Psoas muscle (tissue), 7 donors: ENCODE measurements at regions not wholly inside any gene's neighbourhood (a gene's known extent, or its start where the extent isn't known, plus 50 kb on each side); places are given as distances from the start of the nearest gene placed in this dataset.

Source experiments
- ATAC-seq, 4 donors: fragments of 200-7000 bp; cut with Tn5 transposase; one replicate each; pipeline ENCODE4 v1.9.1; 2020; ENCODE audit warnings: moderate library complexity in 3 of 4, mild to moderate bottlenecking in 2 of 4
- DNase-seq, 2 donors: peaks; one replicate each; pipeline ENCODE4 v3.0.0-alpha.2; 2020
- H3K27ac ChIP-seq: fragments of 200-600 bp; one replicate; pipeline ENCODE4 v1.8.0; 2022
- H3K27me3 ChIP-seq, 3 donors: fragments of 200-600 bp in 1 of 3; one replicate each; pipeline versions ENCODE4 v1.6.1 to v1.8.0; 2013 to 2022; ENCODE audit warnings: low read length in 2 of 3, mild to moderate bottlenecking in 2 of 3, moderate library complexity in 1 of 3; ENCODE audit not compliant: insufficient read depth in 3 of 3
- H3K36me3 ChIP-seq, 2 donors: fragments of 200-600 bp in 1 of 2; one replicate each; pipeline versions ENCODE4 v1.6.1 to v1.8.0; 2013 to 2022; ENCODE audit warnings: low read depth in 1 of 2, mild to moderate bottlenecking in 1 of 2, moderate library complexity in 1 of 2; ENCODE audit not compliant: insufficient read depth in 1 of 2
- H3K4me1 ChIP-seq: fragments of 200-600 bp; one replicate; pipeline ENCODE4 v1.8.0; 2022
- H3K4me3 ChIP-seq: fragments of 200-600 bp; one replicate; pipeline ENCODE4 v1.8.0; 2022; ENCODE audit warnings: mild to moderate bottlenecking
- H3K9me3 ChIP-seq: fragments of 200-600 bp; one replicate; pipeline ENCODE4 v1.8.0; 2022
- WGBS, 3 donors: extraction: QIAGEN DNeasy Blood & Tissue Kit; methylation state at CpG; one replicate each; pipeline versions ENCODE4 v1.1.6 to v1.1.7; 2013; 5-methylcytosine and 5-hydroxymethylcytosine counted together
- intact Hi-C, 2 donors: fragments of 100-400 bp; cut with DNase I; formaldehyde crosslinking; loops; one replicate each; pipeline versions ENCODE4 v1.11.0 to v1.14.2; 2022
- TF ChIP-seq, protein P1 (sequence below): fragments of 200-600 bp; IDR thresholded peaks from one replicate; pipeline ENCODE4 v1.8.0; 2022; ENCODE audit warnings: antibody characterized with exemption
- donor health status: healthy with polysubstance abuse.
- donor health status: DM: no; HTN: no; CAD: no; lungs with moderate emphysema.
- donor health status: Bipolar disorder and iron deficiency.
- donor health status: healthy.
- donor health status: DM: yes; HTN: yes; CAD: no.
- donor health status: DM: no; HTN: no; CAD: no.
- donor health status: DM: yes; HTN: yes; CAD: no.

- H3K4me1 ChIP-seq, result no peaks in the 10 kb centered on the region
- H3K27ac ChIP-seq, result no peak overlapping the region
- DNase-seq (no peak), ATAC-seq (no peak)
- TF ChIP-seq, protein P1, sequence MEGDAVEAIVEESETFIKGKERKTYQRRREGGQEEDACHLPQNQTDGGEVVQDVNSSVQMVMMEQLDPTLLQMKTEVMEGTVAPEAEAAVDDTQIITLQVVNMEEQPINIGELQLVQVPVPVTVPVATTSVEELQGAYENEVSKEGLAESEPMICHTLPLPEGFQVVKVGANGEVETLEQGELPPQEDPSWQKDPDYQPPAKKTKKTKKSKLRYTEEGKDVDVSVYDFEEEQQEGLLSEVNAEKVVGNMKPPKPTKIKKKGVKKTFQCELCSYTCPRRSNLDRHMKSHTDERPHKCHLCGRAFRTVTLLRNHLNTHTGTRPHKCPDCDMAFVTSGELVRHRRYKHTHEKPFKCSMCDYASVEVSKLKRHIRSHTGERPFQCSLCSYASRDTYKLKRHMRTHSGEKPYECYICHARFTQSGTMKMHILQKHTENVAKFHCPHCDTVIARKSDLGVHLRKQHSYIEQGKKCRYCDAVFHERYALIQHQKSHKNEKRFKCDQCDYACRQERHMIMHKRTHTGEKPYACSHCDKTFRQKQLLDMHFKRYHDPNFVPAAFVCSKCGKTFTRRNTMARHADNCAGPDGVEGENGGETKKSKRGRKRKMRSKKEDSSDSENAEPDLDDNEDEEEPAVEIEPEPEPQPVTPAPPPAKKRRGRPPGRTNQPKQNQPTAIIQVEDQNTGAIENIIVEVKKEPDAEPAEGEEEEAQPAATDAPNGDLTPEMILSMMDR, result no peak
- H3K27me3 ChIP-seq, result no peaks in the 10 kb centered on the region
- 89 to 91% (median 89%) methylated on average over 4 of the region's 4 CpGs for WGBS, 3 donors
- H3K36me3 ChIP-seq, result no peaks in the 10 kb centered on the region
- no peak overlapping the region for H3K4me3 ChIP-seq
- H3K9me3 ChIP-seq, result no peaks in the 10 kb centered on the region
- intact Hi-C loops, result no loop called here
Observed at GRCh38 chr7:10739401-10739800, 234.3 kb upstream of the PHF14 start.

- WGBS, 3 donors, result 24 to 34% (median 27%) methylated on average over 1 of the region's 1 CpG
- TF ChIP-seq, protein P1, result no peak
- no peaks in the 10 kb centered on the region for H3K27me3 ChIP-seq
Observed at GRCh38 chr7:10740805-10741204, 232.9 kb upstream of the PHF14 start.

GRCh38 chr7:10756981-10757380, 216.7 kb upstream of the PHF14 start:
- no peak overlapping the region for H3K4me3 ChIP-seq
- no peak overlapping the region for H3K27ac ChIP-seq
- peaks cover 8% of the 10 kb centered on the region for H3K9me3 ChIP-seq
- WGBS, 3 donors, result 59 to 83% (median 65%) methylated on average over 2 of the region's 2 CpGs
- ATAC-seq, result no peak
- DNase-seq, result no peak
- no peaks in the 10 kb centered on the region for H3K4me1 ChIP-seq
- TF ChIP-seq, protein P1, result no peak
- no peaks in the 10 kb centered on the region for H3K36me3 ChIP-seq
- no peaks in the 10 kb centered on the region for H3K27me3 ChIP-seq
- intact Hi-C loops, result no loop called here

More at GRCh38 chr7:10740805-10741204, 232.9 kb upstream of the PHF14 start:
- intact Hi-C loops, result no loop called here
- ATAC-seq, result no peak
- Histone ChIP-seq H3K4me1 (no peaks in the 10 kb centered on the region), H3K9me3 (no peaks in the 10 kb centered on the region), H3K36me3 (no peaks in the 10 kb centered on the region), H3K27ac (no peak overlapping the region), H3K4me3 (no peak overlapping the region)
- DNase-seq, result no peak

DNA sequence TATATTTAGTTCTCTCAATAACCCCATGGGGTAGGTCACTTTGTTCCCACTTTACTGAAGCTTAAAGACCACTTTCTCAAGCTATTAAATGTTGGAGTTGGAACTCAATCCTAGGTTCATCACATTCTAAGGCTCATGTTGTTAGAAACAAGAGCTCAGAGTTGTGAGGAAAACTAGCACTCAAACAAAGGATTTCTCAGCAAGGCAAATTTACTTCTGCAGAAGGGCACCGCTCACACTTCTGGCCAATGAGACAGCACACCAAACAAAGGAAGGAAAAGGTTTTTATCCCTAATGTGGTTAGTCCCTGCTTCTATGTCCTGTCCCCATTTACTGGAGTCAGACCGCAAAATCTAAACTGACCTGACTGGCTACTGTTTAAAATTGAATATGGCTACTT, 214.6 kb upstream of the PHF14 start:
- DNase-seq (no peak), ATAC-seq (no peak)
- TF ChIP-seq, protein P1, result no peak
- no peaks in the 10 kb centered on the region for H3K27me3 ChIP-seq
- no peaks in the 10 kb centered on the region for H3K36me3 ChIP-seq
- no peak overlapping the region for H3K27ac ChIP-seq
- H3K4me3 ChIP-seq, result no peak overlapping the region
- 89 to 95% (median 91%) methylated on average over 2 of the region's 2 CpGs for WGBS, 3 donors
- intact Hi-C loops, result no loop called here
- H3K4me1 ChIP-seq, result no peaks in the 10 kb centered on the region
- peaks cover 8% of the 10 kb centered on the region for H3K9me3 ChIP-seq

DNA sequence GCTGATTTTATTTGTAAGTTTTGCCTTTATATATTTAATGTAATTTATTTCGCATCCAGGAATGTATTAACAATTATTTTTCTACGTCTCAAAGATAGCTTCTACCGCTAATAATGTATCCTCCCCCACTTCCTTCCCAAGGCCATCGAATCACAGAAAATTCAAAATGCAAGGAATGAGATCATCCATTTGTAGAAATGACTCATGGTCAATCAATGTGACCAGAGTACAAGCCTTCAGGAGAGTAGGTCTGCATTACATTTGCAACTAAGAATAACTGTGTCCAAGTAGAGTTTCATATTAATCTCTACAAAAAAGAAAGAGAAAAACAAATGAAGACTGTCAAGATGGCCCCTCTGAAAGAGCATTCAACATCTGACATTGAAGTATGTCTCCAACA, 205.9 kb upstream of the PHF14 start:
- no peak overlapping the region for H3K4me3 ChIP-seq
- no peak for ATAC-seq
- TF ChIP-seq, protein P1, result no peak
- DNase-seq, result no peak
- intact Hi-C loops, result no loop called here
- H3K36me3 ChIP-seq, result no peaks in the 10 kb centered on the region
- H3K27ac ChIP-seq, result no peak overlapping the region
- H3K4me1 ChIP-seq, result no peaks in the 10 kb centered on the region
- H3K27me3 ChIP-seq, result no peaks in the 10 kb centered on the region
- H3K9me3 ChIP-seq, result no peaks in the 10 kb centered on the region
- WGBS, 3 donors, result 82 to 84% (median 83%) methylated on average over 4 of the region's 4 CpGs
